Hepatic stellate cell (primary cell): ENCODE measurements at regions not wholly inside any gene's neighbourhood (a gene's known extent, or its start where the extent isn't known, plus 50 kb on each side); places are given as distances from the start of the nearest gene placed in this dataset.
A peak's percentile ranks its signal among the peaks of the same experiment; 100 is the strongest.

Experiments used
- DNase-seq: peaks from one replicate; pipeline ENCODE4 v3.0.0; 2011; ENCODE audit warnings: low spot score

DNA sequence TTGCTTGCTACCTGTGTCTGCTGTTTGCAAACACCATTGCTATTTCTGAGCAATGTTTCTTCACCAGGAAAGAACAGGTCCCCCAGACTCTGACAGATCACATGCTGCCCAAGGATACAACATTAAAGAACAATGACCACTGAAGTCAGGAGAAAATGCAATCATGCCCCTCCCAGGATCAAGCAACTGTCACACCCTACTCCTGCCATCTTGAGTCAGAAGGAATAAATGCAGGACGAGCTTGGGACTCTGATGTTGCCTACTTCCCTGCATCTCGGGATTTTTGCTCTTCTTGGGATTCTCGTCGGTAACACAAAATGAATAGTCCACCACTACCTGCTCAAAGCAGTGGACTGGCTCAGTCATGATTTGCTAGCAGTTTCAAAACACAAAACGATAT lies 490.6 kb downstream of the COG6 start:
- DNase-seq: no peak

DNA sequence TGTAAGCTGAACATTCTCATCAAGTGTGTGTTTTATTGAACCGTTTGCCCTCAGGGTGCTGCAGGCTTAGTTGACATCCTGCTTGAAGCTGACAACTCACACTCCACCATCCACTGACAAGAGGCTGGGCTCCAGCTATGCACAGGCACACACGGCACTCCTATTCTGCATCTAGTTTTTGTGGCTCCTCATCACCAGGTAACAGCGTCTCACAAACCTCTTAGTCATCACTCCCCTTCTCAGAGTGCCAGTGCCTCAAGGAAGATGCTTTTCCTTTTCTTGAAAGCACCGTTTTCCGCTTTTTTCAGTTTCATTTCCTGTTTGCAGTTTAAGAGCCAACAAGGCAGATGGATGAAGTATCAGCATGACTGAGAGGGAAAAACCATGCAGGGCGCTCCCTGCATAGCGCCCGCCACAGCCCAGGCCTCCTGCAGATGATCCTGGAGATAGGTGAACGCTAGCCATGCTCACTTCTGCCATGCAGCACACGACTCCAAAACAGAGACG lies 491.2 kb downstream of the COG6 start:
- DNase-seq: no peak

DNA sequence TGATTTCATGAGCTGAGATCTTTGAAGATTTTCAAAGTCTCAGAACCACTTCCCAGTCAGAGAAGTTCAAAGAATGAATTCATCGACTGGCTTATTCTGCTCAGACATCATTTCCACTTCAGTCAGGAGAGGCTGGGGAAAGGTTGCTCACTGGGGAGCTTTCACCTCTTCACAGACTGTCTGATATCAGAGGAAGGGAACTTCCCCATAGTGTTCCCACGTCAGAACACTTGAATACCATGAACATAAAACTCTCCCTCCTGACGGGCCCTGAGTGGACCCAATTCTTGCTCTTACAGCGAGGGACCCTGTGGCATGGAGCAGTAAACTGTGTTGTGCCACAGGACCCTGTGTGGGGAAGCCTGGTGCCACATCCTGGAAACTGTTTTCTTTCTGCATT lies 492.6 kb downstream of the COG6 start:
- DNase-seq: no peak

DNA sequence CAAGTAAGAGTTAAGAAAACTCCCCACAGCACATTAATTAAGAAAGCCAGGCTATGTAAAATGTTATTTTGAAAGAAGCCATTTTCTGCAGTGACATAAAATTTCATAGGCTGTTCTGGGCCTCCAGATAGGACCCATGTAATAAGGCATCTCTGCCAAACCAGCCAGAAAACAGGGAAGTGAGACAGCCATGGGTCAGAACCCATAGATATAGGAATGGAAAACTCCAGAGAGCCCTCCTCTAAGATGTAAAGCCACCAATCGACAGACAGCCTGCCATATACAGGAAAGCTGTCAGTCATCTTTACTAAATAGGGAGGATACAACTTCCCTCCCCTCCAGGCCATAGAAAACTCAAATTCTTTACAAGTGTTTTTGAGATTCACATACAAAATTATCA lies 493.3 kb downstream of the COG6 start:
- DNase-seq: no peak

DNA sequence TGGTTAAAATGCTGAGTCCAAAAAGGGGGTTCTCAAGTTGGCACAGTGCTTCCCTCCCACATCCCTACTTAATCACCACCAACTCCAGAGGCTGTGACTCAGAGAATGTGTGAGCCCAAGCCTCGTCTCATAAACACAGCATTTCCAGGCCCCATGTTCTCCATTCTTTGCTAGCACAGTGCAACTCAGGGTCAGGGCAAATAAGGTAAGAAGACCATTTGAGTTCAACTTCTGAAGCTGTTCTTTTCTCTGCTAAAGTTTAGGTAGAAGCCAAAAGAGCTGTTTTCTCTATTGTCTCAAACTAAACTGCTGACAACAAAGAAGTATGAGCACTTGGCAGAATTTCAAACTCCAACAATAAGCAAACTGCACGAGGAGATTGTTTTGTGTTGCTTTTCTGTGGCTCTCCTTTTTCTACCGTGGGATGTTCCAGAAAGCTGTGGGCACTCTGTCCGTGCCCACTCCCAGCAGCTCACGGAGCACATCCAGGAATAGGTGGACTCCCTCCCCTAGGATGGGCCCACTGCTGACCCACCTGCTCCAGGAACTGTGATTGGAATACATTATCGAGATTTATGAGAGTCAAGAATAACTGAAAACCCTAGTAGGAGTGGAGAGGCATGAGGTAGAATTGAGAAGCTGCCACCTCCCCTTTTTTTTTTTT lies 494.3 kb downstream of the COG6 start:
- peak; percentile 15 for DNase-seq

DNA sequence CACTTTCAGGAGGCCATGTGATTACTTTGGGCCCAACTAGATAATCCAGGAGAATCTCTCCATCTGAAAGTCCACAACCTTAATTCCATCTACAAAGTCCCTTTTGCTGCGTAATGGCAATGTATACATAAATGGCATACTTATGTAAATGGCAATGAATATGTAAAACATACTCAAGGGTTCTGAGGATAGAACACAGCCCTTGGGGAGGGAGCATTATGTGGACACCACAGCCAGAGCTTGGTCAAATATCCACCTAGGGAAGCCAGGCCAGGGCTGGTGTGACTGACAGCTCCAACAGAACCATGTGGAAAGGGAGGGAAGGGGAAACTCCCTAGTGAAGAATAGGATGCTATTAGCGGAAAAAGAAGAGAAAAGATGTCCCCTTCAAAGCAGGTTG lies 496.2 kb downstream of the COG6 start:
- DNase-seq: no peak

DNA sequence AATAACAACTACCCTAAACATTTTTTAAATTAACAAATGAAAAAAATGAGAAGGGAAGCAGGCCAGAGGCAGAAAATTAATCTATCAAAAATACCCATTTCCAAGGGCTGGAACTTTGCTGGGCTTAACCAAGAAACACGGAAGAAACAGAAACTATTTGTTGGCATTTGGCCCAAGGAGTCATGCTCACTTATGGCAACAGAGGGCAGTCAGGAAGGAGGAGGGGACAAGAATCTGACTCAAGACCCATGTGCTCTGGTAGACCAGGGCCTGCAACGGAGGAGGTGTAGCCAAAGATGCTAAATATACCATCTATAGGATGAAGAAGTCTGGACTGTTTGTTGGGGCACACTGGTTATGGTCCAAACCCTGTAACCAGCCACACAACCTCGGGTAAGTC lies 496.7 kb downstream of the COG6 start:
- peak; percentile 31 for DNase-seq

DNA sequence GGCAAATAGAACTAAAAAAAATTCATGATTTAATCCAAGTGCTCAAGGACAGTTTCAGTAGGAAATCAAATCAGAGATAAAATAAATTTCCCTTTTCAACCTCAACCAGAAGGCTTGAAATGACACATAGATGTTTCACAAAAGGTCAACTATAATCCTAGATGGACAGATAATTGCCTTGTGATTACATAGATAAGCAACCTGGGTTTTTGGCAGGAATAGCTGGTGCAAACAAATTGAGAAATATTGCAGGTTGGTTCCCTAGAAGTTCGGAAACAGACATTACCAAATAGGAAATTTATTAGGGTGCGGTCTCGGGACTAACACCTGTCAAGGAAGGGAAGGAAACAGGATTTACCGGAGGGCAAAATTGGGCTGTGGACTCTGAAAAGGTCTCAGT lies 497.5 kb downstream of the COG6 start:
- no peak for DNase-seq

DNA sequence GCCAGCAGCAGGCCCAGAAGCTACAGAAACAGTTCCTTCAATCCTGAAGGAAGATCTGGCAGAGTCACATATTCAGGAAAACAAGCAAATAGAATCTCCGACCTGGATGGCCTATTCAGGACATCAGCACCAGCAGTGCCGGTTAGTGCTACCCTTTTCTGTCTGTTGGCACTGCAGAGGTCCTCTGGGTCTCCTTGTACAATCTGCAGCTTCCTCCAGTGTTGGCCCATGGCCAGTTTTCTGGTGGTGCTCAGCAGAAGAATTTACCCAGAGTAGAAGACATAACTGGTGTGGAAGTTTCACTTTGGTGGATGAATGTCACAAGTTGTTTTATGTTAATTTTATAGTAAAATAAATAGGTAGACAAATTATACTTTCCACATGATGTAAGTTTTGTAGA lies 498.1 kb downstream of the COG6 start:
- DNase-seq: no peak

DNA sequence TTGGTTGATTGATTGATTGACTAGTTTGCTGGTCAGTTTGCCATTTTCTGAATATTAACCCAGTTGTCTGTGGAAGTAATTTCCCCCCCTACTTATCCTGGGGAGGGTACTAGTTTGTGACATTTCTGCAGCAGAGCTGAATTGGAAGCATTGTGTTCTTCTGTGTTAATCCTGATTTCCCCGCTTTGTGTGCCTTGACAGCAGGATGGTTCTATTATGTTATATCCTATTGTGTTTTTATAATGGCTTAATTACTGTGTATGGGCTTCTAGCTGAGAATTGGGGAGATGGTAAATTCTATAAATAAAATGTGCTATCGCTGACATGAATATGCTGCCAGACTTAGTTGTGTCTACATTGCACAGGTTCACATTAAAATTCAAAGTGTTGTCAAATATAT lies 499.7 kb downstream of the COG6 start:
- no peak for DNase-seq

DNA sequence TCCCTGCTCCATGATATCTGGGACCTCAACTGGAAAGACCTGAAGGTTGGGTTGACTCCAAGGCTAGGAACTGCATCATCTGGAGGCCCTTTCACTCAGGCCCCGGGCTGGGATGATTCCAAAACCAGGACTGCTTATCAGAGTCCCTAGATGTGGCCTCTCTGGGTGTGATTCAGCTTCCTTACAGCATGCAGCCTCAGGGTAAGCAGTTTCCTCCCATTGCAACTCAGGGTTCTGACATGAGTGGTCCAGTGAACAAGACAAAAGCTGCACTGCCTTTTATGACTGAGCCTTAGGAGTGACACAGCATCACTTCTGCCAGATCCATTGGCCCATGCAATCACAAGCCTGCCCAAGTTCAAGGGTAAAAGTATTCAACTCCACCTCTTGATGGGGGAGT lies 502.8 kb downstream of the COG6 start:
- DNase-seq: no peak

DNA sequence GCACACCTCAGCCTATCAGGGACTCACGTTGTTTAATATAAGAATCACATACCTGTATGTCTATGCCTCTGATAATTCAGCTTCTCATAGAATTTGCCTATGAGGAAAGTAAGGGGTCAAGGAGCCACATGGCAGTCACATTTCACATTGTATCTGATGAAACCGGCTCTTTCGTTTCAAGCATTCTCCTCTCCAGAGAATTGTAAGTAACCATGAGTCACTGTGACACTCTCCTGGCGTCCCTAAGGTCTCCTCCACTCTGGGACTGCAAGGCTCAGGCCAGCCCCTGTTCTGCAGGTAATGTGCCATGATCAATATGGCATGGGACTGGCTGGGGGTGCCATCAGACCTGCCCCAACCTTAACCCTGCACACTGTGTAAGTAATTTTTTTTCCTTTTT lies 503.3 kb downstream of the COG6 start:
- DNase-seq: no peak

DNA sequence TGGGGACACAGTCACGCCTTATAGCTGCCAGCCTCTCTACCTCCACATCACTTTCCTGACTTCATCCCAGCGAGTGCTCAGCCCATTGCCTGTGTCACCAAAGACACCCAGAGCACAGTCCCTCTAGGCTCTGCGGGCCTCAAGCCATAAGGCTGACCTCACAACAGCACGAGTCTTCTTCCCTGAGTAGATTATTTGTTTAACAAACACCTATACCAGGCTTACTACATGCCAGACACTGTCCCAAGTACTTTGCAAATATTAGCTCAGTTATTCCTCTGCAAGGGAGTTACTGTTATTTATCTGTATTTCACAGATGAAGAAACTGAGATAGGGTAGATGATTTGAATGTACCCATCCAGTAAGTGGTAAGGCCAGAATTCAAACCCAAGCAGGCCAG lies 504.3 kb downstream of the COG6 start:
- no peak for DNase-seq

DNA sequence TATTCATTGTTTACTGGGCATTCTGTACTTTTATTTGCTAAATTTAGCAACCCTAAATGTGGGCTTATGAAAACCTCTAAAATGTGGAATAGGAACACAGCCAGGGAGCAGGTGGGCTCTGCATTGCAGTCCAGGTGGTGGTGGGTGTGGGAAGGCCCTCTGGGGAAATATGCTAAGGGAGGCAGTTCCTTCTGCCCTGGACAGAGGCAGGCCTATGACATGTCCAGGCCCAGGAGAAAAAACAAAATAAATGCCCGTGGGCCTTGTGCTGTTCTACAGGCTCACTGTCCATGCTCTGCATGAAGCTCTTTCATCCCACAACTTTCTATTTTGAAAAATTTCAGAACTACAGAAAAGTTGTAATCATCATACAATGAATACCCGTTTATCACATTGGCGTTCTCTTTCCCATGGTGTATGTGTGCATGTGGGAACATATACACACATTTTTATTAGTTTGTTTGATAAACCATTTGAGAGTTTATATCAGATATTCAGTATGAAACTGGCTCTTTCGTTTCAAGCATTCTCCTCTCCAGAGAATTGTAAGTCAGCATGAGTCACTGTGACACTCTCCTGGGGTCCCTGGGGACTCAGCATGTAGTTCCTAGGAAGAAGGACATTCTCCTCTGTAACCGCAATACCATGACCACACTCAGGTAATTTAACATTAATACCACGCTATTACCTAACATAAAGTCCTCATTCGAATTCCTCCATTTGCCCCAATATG lies 505.3 kb downstream of the COG6 start:
- DNase-seq: no peak

DNA sequence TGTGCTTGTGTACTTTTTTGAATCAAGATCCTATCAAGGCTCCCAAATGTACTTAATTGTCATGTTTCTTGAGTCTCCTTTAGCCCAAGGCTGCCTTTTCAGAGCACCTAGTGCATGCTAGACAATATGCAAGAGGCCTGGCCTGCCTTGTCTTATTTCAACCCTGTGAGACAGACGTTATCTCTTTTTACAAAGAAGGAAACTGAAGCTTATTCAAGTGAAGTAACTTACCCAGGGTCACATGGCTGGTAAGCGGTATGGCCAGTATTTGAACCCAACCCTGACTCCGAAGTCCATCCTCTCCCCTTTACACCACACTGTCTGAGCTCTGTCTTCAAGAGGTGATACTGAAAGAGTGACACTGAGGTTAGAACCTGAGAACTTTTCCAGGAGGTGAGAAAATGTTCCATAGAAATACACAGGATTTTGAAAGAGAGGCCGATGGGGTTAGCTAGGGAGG lies 505.1 kb downstream of the FOXO1 start:
- no peak for DNase-seq

DNA sequence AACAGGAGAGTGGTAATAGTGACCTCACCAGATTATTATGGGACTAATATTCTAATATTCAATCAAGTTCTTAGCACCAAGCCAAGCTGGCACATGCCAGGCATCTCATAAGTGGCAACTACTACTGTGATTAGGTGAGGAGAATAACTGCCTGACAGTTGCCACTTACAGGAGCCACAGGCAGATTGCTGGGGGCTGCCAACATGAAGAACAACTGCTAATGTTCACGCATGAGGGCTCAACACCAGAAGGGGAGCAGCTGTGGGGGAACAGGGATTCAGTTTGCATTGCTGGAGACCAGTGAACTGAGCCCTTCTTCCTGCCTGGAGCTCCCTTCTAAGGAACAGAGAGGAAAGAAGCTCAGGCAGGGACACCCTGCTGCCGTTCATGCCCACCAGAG lies 504.5 kb downstream of the FOXO1 start:
- no peak for DNase-seq

DNA sequence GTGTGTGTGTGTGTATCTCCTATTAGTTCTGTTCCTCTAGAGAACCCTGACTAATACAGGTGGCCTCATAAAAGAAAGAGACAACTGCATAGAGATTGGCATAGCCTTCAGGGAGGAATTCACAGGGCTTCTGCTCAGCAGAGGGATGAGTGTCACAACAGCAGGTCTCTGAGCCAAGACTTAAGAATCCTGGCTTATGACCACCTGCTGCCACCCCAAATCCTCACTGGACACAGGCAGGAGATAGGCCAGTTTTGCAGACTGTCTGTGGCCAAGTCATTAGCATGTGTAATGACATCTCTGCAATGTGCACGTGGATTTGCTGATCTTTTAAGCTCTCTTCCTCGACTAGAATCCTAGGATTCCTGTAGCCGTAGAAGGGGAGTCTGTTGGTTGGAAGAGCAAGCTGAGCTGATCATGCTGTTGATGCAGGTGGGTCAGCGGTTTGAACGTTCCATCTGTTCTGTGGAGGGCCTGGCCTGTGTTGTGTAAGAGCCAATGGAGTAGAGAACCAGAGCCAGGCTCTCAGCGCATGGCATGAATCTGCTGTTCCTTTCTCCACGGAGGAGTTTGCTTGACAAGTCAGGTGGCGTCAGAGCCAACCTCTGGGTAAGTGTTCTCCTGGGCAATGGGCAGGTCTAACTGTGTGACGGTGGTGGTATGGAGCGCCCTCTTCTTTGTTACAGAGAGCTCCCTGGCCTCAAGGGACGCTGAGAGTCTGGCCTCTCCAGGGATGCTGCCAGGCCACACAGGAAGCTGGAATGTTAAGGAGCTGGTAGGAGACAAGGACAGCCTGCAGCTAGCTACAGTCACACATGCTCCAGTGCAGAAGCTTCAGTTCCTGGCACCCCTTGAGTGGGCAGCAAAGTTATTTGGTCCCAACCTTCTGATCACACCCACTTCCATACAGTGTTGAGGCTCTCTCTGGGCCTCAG lies 503.1 kb downstream of the FOXO1 start:
- DNase-seq: no peak

DNA sequence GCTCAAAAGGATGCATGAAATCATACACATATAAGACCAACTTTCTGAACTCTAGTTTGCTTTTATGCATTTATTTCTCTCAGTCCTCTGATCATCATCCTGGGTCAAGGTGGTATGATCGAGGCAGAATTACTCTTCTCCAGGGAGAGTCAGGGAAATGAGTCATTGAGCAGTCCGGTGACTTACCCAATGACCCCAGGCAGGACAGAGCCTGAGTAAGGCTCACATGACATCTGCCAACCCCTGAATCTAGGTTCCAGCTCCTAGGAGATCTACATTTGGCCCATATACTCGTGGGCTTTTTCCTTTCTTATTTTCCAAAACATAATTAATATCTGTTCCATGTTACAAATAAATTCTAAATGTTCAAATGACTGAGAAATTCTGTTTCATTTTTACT lies 502.3 kb downstream of the FOXO1 start:
- no peak for DNase-seq

DNA sequence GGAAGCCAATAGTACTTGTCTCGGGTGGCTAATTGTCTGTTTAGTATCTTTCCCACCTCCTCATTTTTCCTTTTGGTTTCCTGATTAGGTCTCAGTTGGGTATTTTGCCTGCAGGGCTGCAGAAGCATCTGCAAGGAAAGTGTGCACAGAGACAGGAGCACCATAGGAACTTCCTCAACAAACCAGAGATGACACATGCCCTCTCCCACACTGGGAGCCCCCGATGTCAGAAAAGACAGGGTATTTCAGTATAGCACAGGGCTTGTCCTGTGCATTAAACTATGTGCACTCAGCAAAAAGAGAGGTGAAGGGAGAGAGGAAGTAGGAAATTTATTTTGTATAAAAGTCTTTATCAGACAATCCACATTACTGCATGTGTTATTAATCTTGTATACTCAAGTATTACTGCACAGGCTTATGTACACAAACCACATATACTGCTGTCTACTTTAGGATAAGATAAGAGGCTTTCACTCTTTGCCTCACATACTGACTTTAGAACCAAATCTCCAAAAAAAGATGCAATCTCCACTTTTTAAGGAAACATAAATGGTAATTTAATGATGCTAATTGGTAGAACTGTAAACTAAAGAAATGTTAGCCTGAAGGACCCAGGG lies 501.0 kb downstream of the FOXO1 start:
- DNase-seq: no peak

DNA sequence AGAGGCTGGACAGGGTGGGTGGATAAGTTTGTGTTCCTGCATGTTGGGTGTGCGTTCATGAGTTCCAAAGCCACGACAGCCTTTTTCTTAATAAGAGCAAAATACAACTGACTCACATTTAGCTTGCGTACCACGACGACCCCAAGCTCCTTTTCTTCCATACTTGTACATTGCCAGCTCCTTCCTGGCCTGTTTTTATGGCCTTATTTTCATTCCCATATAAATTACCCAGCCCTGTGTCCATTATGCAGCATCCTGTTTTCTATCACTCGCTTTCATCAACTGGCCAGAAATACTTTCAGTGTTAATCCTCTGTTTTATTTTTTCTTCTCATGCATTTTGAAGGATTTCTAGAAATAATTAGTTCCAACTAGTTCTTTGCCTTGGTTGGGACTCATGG lies 499.1 kb downstream of the FOXO1 start:
- no peak for DNase-seq

DNA sequence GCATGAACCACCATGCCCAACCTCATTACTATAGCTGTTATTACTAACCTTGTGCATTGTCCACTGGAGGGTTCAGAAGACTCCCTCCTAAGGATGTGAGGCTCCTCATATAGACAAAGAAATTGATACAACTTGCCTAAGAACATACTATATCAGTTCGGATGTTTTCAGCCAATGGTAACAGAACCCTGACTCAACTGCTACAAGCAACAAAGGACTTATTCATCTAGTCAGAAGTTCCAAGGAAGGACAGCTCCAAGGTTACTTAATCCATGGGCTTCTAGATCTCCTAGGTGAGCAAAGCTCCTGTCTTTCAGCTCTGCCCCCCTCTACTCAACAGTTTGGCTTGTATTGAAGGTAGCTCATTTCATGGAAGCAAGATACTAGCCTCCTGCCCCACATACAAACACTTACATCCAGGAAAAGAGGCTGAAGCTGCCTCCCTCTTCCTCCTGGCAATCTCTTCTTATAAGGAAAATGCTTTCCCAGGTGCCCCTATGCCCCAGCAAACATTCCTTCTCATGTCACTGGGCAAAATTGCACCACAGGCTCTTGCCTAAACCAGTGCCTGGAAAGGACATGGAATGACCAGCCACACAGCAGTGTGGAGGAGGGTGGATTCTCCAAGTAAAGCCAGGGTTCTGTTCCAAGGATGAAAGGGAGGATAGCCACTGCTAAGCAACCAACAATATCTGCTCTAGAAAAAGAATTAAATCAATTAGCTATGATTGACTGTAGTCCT lies 497.8 kb downstream of the FOXO1 start:
- no peak for DNase-seq

DNA sequence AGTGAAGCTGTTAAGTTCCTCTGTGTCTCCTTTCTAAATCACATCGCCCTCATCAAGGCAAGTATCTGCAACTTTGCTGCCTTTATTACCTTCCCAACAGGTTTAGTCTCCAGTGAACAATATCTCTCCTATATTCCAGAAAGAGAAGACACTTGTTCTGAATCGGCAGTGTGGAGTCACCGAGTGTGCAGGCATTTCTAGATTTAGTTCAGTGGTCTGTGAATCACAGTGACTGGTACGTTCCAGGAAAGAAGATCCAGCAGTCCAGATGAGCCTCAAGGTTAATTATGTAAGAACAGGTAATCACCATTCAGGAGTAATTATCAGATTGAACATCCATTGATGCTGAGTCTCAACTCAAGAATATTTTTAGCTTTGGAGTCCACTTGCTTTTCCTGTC lies 497.0 kb downstream of the FOXO1 start:
- DNase-seq: no peak
